Heart left ventricle (tissue), 13 donors: ENCODE measurements at regions not wholly inside any gene's neighbourhood (a gene's known extent, or its start where the extent isn't known, plus 50 kb on each side); places are given as distances from the start of the nearest gene placed in this dataset.

Experiments
- POLR2A ChIP-seq, 2 donors: fragments of 450-650 bp; IDR thresholded peaks; one replicate each; pipeline ENCODE4 v1.6.1; 2017; ENCODE audit warnings: antibody characterized with exemption in 2 of 2, mild to moderate bottlenecking in 2 of 2, moderate library complexity in 2 of 2
- TF ChIP-seq, protein P1 (sequence below), 12 donors: fragments of 200-600 bp; sonication (generic) in 4 of 12; IDR thresholded peaks; one replicate each; pipeline versions ENCODE4 v1.5.0 to v1.8.0; 2018 to 2022; ENCODE audit warnings: antibody characterized with exemption in 12 of 12, mild to moderate bottlenecking in 5 of 12
- donor health status: ischemic (EF 13 %, LVEDD 7.1; RV severe dilation, severe dysfunction).
- donor health status: DM: no; HTN: yes; CAD: no.
- donor health status: DM: no; HTN: no; CAD: no.
- donor health status: ischemic (EF 25% LVEDD 6.9; RV normal size, moderate dysfunction).
- donor health status: ischemic (EF 25% LVEDD 5.7; RV mildly dilated, moderate dysfunction).
- donor health status: ischemic (EF 35%, LVEDD 5.7; RV mildly dilated, moderate dysfunction).
- donor health status: nonischemic (EF 11% LVEDD 7.7; RV severe dilation, severe dysfunction).
- donor health status: DM: yes; HTN: yes; CAD: no.
- donor health status: PGD.
- donor health status: ischemic (EF 29% LVEDD 5.4; RV normal size, mild dysfunction).
- donor health status: nonischemic (EF 23%, LVEDD 6.1; RV moderate dilation, normal function).

DNA sequence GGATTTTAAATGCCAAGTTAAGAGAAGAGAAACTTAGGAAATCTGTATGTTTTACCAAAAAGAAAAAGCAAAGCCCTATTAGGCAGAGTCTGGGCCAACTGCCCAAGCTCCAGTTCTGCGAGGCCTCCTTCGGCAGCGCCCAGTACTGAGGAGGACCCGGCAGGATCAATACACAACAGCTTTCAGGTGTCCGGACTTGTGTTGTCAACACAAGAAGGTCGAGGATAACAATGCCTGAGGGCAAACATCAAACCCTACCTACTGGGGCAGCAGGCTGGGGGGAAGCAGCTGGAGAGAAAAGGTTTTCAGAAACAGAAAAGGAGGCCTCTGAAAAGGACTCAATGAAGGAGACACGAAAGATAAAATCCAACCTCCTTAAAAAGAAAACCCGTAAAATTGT is 98.1 kb upstream of the GJB5 start:
- TF ChIP-seq POLR2A (IDR thresholded peaks at IDR 0.05) = no peak
- TF ChIP-seq, protein P1, sequence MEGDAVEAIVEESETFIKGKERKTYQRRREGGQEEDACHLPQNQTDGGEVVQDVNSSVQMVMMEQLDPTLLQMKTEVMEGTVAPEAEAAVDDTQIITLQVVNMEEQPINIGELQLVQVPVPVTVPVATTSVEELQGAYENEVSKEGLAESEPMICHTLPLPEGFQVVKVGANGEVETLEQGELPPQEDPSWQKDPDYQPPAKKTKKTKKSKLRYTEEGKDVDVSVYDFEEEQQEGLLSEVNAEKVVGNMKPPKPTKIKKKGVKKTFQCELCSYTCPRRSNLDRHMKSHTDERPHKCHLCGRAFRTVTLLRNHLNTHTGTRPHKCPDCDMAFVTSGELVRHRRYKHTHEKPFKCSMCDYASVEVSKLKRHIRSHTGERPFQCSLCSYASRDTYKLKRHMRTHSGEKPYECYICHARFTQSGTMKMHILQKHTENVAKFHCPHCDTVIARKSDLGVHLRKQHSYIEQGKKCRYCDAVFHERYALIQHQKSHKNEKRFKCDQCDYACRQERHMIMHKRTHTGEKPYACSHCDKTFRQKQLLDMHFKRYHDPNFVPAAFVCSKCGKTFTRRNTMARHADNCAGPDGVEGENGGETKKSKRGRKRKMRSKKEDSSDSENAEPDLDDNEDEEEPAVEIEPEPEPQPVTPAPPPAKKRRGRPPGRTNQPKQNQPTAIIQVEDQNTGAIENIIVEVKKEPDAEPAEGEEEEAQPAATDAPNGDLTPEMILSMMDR (IDR thresholded peaks at IDR 0.05) = no peak
